ENCODE measurements at regions not wholly inside any gene's neighbourhood (a gene's known extent, or its start where the extent isn't known, plus 50 kb on each side); places are given as distances from the start of the nearest gene placed in this dataset.

GRCh38 chr3:112738366-112738765 is 97.4 kb upstream of the CCDC80 start:
- H3K4me3 ChIP-seq: no peak overlapping the region
- TF ChIP-seq Cebpa-rat (IDR thresholded peaks at IDR 0.05): no peak
- no peaks in the 10 kb centered on the region for H3K27me3 ChIP-seq

GRCh38 chr3:112736805-112737566 is 96.0 kb upstream of the CCDC80 start:
- peaks cover 9% of the 10 kb centered on the region for H3K4me1 ChIP-seq
- no peak overlapping the region for H3K9ac ChIP-seq
- H3K4me3 ChIP-seq: no peak overlapping the region
- H3K27me3 ChIP-seq: no peaks in the 10 kb centered on the region
- TF ChIP-seq Cebpa-rat (IDR thresholded peaks at IDR 0.05): no peak
- no peaks in the 10 kb centered on the region for H3K36me3 ChIP-seq
- no peak overlapping the region for H3K27ac ChIP-seq
- H3K9me3 ChIP-seq: no peaks in the 10 kb centered on the region
- no peak overlapping the region for H3K4me2 ChIP-seq
- H4K20me1 ChIP-seq: no peaks in the 10 kb centered on the region

More at GRCh38 chr3:112738366-112738765, 97.4 kb upstream of the CCDC80 start:
- H3K9me3 ChIP-seq: no peaks in the 10 kb centered on the region
- H3K36me3 ChIP-seq: no peaks in the 10 kb centered on the region
- no peaks in the 10 kb centered on the region for H4K20me1 ChIP-seq
- no peak overlapping the region for H3K9ac ChIP-seq
- no peak overlapping the region for H3K27ac ChIP-seq
- H3K4me2 ChIP-seq: no peak overlapping the region
- H3K4me1 ChIP-seq: peaks cover 9% of the 10 kb centered on the region

- Histone ChIP-seq H3K9me3 (no peaks in the 10 kb centered on the region), H3K9ac (no peak overlapping the region), H3K4me3 (no peak overlapping the region), H3K27me3 (no peaks in the 10 kb centered on the region), H3K4me1 (peaks cover 9% of the 10 kb centered on the region), H4K20me1 (no peaks in the 10 kb centered on the region), H3K27ac (no peak overlapping the region), H3K36me3 (no peaks in the 10 kb centered on the region), H3K4me2 (no peak overlapping the region)
- TF ChIP-seq Cebpa-rat (IDR thresholded peaks at IDR 0.05): no peak
Measured at GRCh38 chr3:112736386-112736785, 95.4 kb upstream of the CCDC80 start.

- no peak overlapping the region for H3K4me2 ChIP-seq
- H3K27me3 ChIP-seq: no peaks in the 10 kb centered on the region
- no peak overlapping the region for H3K4me3 ChIP-seq
- H3K9ac ChIP-seq: no peak overlapping the region
- H3K9me3 ChIP-seq: no peaks in the 10 kb centered on the region
- TF ChIP-seq Cebpa-rat (IDR thresholded peaks at IDR 0.05): no peak
- no peak overlapping the region for H3K27ac ChIP-seq
- H3K36me3 ChIP-seq: no peaks in the 10 kb centered on the region
- H3K4me1 ChIP-seq: peaks cover 9% of the 10 kb centered on the region
- H4K20me1 ChIP-seq: no peaks in the 10 kb centered on the region
Measured at GRCh38 chr3:112735926-112736325, 95.0 kb upstream of the CCDC80 start.

GRCh38 chr3:112734736-112735350 is 93.9 kb upstream of the CCDC80 start:
- no peaks in the 10 kb centered on the region for H4K20me1 ChIP-seq
- H3K4me2 ChIP-seq: no peak overlapping the region
- TF ChIP-seq Cebpa-rat (IDR thresholded peaks at IDR 0.05): no peak
- H3K27ac ChIP-seq: no peak overlapping the region
- H3K36me3 ChIP-seq: no peaks in the 10 kb centered on the region
- no peak overlapping the region for H3K9ac ChIP-seq
- no peaks in the 10 kb centered on the region for H3K27me3 ChIP-seq
- H3K9me3 ChIP-seq: no peaks in the 10 kb centered on the region
- H3K4me3 ChIP-seq: no peak overlapping the region
- peaks cover 7% of the 10 kb centered on the region for H3K4me1 ChIP-seq

- no peak for TF ChIP-seq Cebpa-rat (IDR thresholded peaks at IDR 0.05)
- H3K36me3 ChIP-seq: no peaks in the 10 kb centered on the region
- H4K20me1 ChIP-seq: no peaks in the 10 kb centered on the region
- H3K4me2 ChIP-seq: no peak overlapping the region
- H3K27ac ChIP-seq: no peak overlapping the region
- H3K4me3 ChIP-seq: no peak overlapping the region
- H3K9me3 ChIP-seq: no peaks in the 10 kb centered on the region
- H3K9ac ChIP-seq: no peak overlapping the region
- H3K4me1 ChIP-seq: peaks cover under 1% of the 10 kb centered on the region; the same call in 1 of the 2 replicates
- H3K27me3 ChIP-seq: no peaks in the 10 kb centered on the region
Measured at GRCh38 chr3:112734171-112734570, 93.2 kb upstream of the CCDC80 start.

GRCh38 chr3:112730210-112730609 is 89.3 kb upstream of the CCDC80 start:
- TF ChIP-seq Cebpa-rat (IDR thresholded peaks at IDR 0.05): no peak
- Histone ChIP-seq H3K9ac (no peak overlapping the region), H3K36me3 (no peaks in the 10 kb centered on the region), H3K9me3 (no peaks in the 10 kb centered on the region), H3K4me1 (no peaks in the 10 kb centered on the region), H3K27me3 (no peaks in the 10 kb centered on the region), H4K20me1 (no peaks in the 10 kb centered on the region), H3K27ac (no peak overlapping the region), H3K4me2 (no peak overlapping the region), H3K4me3 (no peak overlapping the region)

GRCh38 chr3:112721231-112721630 is 80.3 kb upstream of the CCDC80 start:
- no peak overlapping the region for H3K4me3 ChIP-seq
- H3K27me3 ChIP-seq: no peaks in the 10 kb centered on the region
- H3K9ac ChIP-seq: no peak overlapping the region
- no peak overlapping the region for H3K27ac ChIP-seq
- no peak overlapping the region for H3K4me2 ChIP-seq
- no peaks in the 10 kb centered on the region for H3K4me1 ChIP-seq
- H3K36me3 ChIP-seq: no peaks in the 10 kb centered on the region
- H4K20me1 ChIP-seq: no peaks in the 10 kb centered on the region
- H3K9me3 ChIP-seq: no peaks in the 10 kb centered on the region
- no peak for TF ChIP-seq Cebpa-rat (IDR thresholded peaks at IDR 0.05)

GRCh38 chr3:112718967-112719366 is 78.0 kb upstream of the CCDC80 start:
- Histone ChIP-seq H3K9ac (no peak overlapping the region), H3K27me3 (no peaks in the 10 kb centered on the region), H3K4me1 (no peaks in the 10 kb centered on the region), H3K4me3 (no peak overlapping the region), H3K27ac (no peak overlapping the region), H3K4me2 (no peak overlapping the region), H4K20me1 (no peaks in the 10 kb centered on the region), H3K9me3 (no peaks in the 10 kb centered on the region), H3K36me3 (no peaks in the 10 kb centered on the region)
- TF ChIP-seq Cebpa-rat (IDR thresholded peaks at IDR 0.05): no peak

- no peak overlapping the region for H3K27ac ChIP-seq
- no peak overlapping the region for H3K4me2 ChIP-seq
- H3K4me3 ChIP-seq: no peak overlapping the region
- H3K4me1 ChIP-seq: no peaks in the 10 kb centered on the region
- no peaks in the 10 kb centered on the region for H3K36me3 ChIP-seq
- H3K9me3 ChIP-seq: no peaks in the 10 kb centered on the region
- no peak for TF ChIP-seq Cebpa-rat (IDR thresholded peaks at IDR 0.05)
- H4K20me1 ChIP-seq: no peaks in the 10 kb centered on the region
- no peak overlapping the region for H3K9ac ChIP-seq
- H3K27me3 ChIP-seq: no peaks in the 10 kb centered on the region
Measured at GRCh38 chr3:112718516-112718915, 77.6 kb upstream of the CCDC80 start.

Measured in BLaER1 (cell line).